ENCODE measurements at regions not wholly inside any gene's neighbourhood (a gene's known extent, or its start where the extent isn't known, plus 50 kb on each side); places are given as distances from the start of the nearest gene placed in this dataset.

GRCh38 chr10:131516285-131516684, 204.8 kb upstream of the TCERG1L start:
- Histone ChIP-seq H3K9ac (replicated peaks; ENCODE audit: extremely low read depth, insufficient read depth, low read length) (no peak overlapping the region), H3K36me3 (ENCODE audit: control insufficient read depth in 2 of 2, extremely low read depth in 1 of 2, insufficient read depth in 2 of 2, low read length in 2 of 2) (no peaks in the 10 kb centered on the region), H3K27me3 (ENCODE audit: control insufficient read depth in 2 of 2, insufficient read depth in 2 of 2, low read length in 2 of 2) (no peaks in the 10 kb centered on the region), H2AFZ (ENCODE audit: low read depth, low read length) (no peak overlapping the region), H3K4me2 (ENCODE audit: insufficient read depth, low read length) (no peak overlapping the region), H3K79me2 (ENCODE audit: control insufficient read depth, insufficient read depth, low read length) (no peaks in the 10 kb centered on the region), H4K20me1 (replicated peaks; ENCODE audit: control insufficient read depth, extremely low read depth, insufficient read depth, low read length) (no peaks in the 10 kb centered on the region), H3K9me1 (replicated peaks; ENCODE audit: control insufficient read depth, extremely low read depth, insufficient read depth, low read length) (no peaks in the 10 kb centered on the region), H3K9me3 (replicated peaks; ENCODE audit: control insufficient read depth, insufficient read depth, low read length) (peaks cover 7% of the 10 kb centered on the region), H3K4me3 (replicated peaks in 1 of 3; ENCODE audit: insufficient read depth in 1 of 3, low read depth in 1 of 3, low read length in 3 of 3) (no peak overlapping the region), H3K27ac (ENCODE audit: insufficient read depth, low read depth, low read length) (no peak overlapping the region), H3K4me1 (ENCODE audit: control insufficient read depth, extremely low read depth, insufficient read depth, low read length) (no peaks in the 10 kb centered on the region)
- BruUV-seq (replicated peaks): no TSS peak
- dilution Hi-C loops (cut with MboI; ENCODE audit: extremely low pct_ligation_motif_present, low sequenced_read_pairs) (no loop called here), intact Hi-C loops (cut with micrococcal nuclease) (no loop called here)
- FAIRE-seq (no peak), DNase-seq (ENCODE audit: low read depth, low spot score) (no peak)
- no peak for TF ChIP-seq CTCF (IDR thresholded peaks at IDR 0.05; ENCODE audit: extremely low read depth in 1 of 2, insufficient read depth in 1 of 2, low read depth in 1 of 2, low read length in 2 of 2)
- no peak for TF ChIP-seq JUN (IDR thresholded peaks at IDR 0.05; ENCODE audit: borderline replicate concordance, insufficient read depth, insufficient read length, low read depth)
- TF ChIP-seq MAX (IDR thresholded peaks at IDR 0.05; ENCODE audit: insufficient read depth, insufficient read length): no peak
- TF ChIP-seq POLR2A (IDR thresholded peaks at IDR 0.05; ENCODE audit: low read depth, low read length): no peak
- no peak for TF ChIP-seq FOS (IDR thresholded peaks at IDR 0.05; ENCODE audit: borderline replicate concordance, insufficient read depth, low read length)
- no peak for TF ChIP-seq GATA2 (IDR thresholded peaks at IDR 0.05; ENCODE audit: insufficient read depth, insufficient read length, low read depth, low read length)
- no peak for TF ChIP-seq POLR2AphosphoS5 (IDR thresholded peaks at IDR 0.05; ENCODE audit: insufficient read depth, low read depth, low read length)
- TF ChIP-seq EZH2 (IDR thresholded peaks at IDR 0.05; ENCODE audit: borderline replicate concordance, low read depth, low read length, severe bottlenecking): no peak
- no peak for TF ChIP-seq MYC (IDR thresholded peaks at IDR 0.05; ENCODE audit: low read depth, low read length)
- ChIA-PET CTCF (no interaction called here), POLR2A (no interaction called here)
